ENCODE measurements at regions not wholly inside any gene's neighbourhood (a gene's known extent, or its start where the extent isn't known, plus 50 kb on each side); places are given as distances from the start of the nearest gene placed in this dataset.

DNA sequence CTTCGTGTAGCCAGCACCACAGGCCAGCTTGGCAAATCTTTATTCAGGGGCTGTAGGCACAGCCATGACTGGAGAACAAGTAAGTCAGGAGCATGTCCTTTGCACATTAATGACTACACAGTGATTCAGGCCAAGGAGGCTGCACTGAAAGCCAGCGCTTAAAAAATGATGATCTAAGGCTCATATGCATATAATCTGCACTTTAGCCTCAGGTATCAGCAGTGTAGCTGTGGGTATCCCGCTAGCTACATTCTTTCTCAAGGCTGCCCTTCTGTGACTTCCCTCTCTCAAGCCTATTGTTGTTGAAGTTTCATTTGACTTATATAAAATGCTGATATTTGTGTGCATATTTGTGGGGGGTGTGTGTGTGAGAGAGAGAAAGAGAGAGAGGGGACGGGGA, 62.6 kb upstream of the RGL1 start:
- no peak for TF ChIP-seq EZH2 (IDR thresholded peaks at IDR 0.05; ENCODE audit: low read length)
- TF ChIP-seq, protein P1, sequence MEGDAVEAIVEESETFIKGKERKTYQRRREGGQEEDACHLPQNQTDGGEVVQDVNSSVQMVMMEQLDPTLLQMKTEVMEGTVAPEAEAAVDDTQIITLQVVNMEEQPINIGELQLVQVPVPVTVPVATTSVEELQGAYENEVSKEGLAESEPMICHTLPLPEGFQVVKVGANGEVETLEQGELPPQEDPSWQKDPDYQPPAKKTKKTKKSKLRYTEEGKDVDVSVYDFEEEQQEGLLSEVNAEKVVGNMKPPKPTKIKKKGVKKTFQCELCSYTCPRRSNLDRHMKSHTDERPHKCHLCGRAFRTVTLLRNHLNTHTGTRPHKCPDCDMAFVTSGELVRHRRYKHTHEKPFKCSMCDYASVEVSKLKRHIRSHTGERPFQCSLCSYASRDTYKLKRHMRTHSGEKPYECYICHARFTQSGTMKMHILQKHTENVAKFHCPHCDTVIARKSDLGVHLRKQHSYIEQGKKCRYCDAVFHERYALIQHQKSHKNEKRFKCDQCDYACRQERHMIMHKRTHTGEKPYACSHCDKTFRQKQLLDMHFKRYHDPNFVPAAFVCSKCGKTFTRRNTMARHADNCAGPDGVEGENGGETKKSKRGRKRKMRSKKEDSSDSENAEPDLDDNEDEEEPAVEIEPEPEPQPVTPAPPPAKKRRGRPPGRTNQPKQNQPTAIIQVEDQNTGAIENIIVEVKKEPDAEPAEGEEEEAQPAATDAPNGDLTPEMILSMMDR (optimal IDR thresholded peaks at IDR 0.05 in 1 of 3, IDR thresholded peaks at IDR 0.05 in 1 of 3, conservative IDR thresholded peaks at IDR 0.05 in 1 of 3; ENCODE audit: extremely low read depth in 1 of 3, insufficient read depth in 2 of 3, low read length in 3 of 3) = no peak
- dilution Hi-C loops (cut with MboI; ENCODE audit: extremely low pct_ligation_motif_present, low sequenced_read_pairs) = no loop called here

DNA sequence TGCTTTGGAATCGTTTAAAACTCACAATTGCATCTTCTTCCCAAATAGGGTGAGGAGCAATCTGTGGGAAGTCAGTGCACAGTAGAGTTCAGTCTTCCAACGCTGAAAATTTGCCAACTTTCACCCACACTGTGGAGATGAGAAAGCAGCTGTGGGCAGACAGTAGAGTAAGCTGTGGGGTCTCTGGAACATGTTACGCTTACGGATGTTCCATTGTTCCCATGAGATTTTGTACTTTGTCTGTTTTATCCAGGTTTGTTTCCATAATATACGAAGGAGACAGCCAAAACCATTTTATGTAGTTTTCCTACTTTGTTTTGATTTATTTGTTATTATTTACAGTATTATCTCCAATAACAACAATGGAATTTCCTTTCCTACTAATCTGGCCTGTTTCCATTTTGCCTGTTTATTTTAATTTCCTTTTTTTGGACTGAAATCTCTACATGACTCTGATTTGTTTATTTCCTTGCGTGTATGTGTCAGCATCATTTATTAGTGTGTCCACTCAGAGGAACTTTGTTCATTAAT, 65.1 kb upstream of the RGL1 start:
- no peak overlapping the region for H2AFZ ChIP-seq (ENCODE audit: control insufficient read depth, low read length)

More for the DNA sequence above, 62.6 kb upstream of the RGL1 start:
- Histone ChIP-seq H3K4me3 (ENCODE audit: control insufficient read depth in 2 of 3, extremely low read depth in 1 of 3, insufficient read depth in 2 of 3, low read depth in 1 of 3, low read length in 3 of 3) (no peak overlapping the region), H4K20me1 (ENCODE audit: control insufficient read depth, extremely low read depth, insufficient read depth, low read length) (no peaks in the 10 kb centered on the region), H3K79me2 (ENCODE audit: control insufficient read depth, insufficient read depth, low read length) (no peaks in the 10 kb centered on the region), H3K9ac (ENCODE audit: control insufficient read depth, extremely low read depth, insufficient read depth, low read length) (no peak overlapping the region), H3K4me1 (ENCODE audit: control insufficient read depth, extremely low read depth, insufficient read depth, low read length) (no peaks in the 10 kb centered on the region), H3K9me3 (ENCODE audit: control insufficient read depth, low read depth, low read length) (no peaks in the 10 kb centered on the region), H3K27ac (ENCODE audit: control insufficient read depth, insufficient read depth, low read length) (no peak overlapping the region), H3K4me2 (ENCODE audit: control insufficient read depth, extremely low read depth, insufficient read depth, low read depth, low read length) (no peak overlapping the region), H3K27me3 (ENCODE audit: control insufficient read depth, extremely low read depth, insufficient read depth, low read length) (no peaks in the 10 kb centered on the region), H3K9me1 (ENCODE audit: control insufficient read depth, extremely low read depth, insufficient read depth, low read length) (no peaks in the 10 kb centered on the region), H3K36me3 (ENCODE audit: control insufficient read depth in 2 of 2, extremely low read depth in 1 of 2, insufficient read depth in 2 of 2, low read length in 2 of 2) (no peaks in the 10 kb centered on the region), H2AFZ (ENCODE audit: control insufficient read depth, low read length) (no peak overlapping the region)
- DNase-seq (ENCODE audit: low read depth, low spot score) (no peak), FAIRE-seq (no peak)

More for the DNA sequence above, 65.1 kb upstream of the RGL1 start:
- no peak for TF ChIP-seq EZH2 (IDR thresholded peaks at IDR 0.05; ENCODE audit: low read length)
- TF ChIP-seq, protein P1 (optimal IDR thresholded peaks at IDR 0.05 in 1 of 3, IDR thresholded peaks at IDR 0.05 in 1 of 3, conservative IDR thresholded peaks at IDR 0.05 in 1 of 3; ENCODE audit: extremely low read depth in 1 of 3, insufficient read depth in 2 of 3, low read length in 3 of 3) = no peak
- Histone ChIP-seq H3K4me3 (ENCODE audit: control insufficient read depth in 2 of 3, extremely low read depth in 1 of 3, insufficient read depth in 2 of 3, low read depth in 1 of 3, low read length in 3 of 3) (no peak overlapping the region), H3K27ac (ENCODE audit: control insufficient read depth, insufficient read depth, low read length) (no peak overlapping the region), H3K9me1 (ENCODE audit: control insufficient read depth, extremely low read depth, insufficient read depth, low read length) (no peaks in the 10 kb centered on the region), H3K27me3 (ENCODE audit: control insufficient read depth, extremely low read depth, insufficient read depth, low read length) (no peaks in the 10 kb centered on the region), H3K9ac (ENCODE audit: control insufficient read depth, extremely low read depth, insufficient read depth, low read length) (no peak overlapping the region), H3K36me3 (ENCODE audit: control insufficient read depth in 2 of 2, extremely low read depth in 1 of 2, insufficient read depth in 2 of 2, low read length in 2 of 2) (no peaks in the 10 kb centered on the region), H3K4me1 (ENCODE audit: control insufficient read depth, extremely low read depth, insufficient read depth, low read length) (no peaks in the 10 kb centered on the region), H3K4me2 (ENCODE audit: control insufficient read depth, extremely low read depth, insufficient read depth, low read depth, low read length) (no peak overlapping the region), H4K20me1 (ENCODE audit: control insufficient read depth, extremely low read depth, insufficient read depth, low read length) (no peaks in the 10 kb centered on the region), H3K79me2 (ENCODE audit: control insufficient read depth, insufficient read depth, low read length) (no peaks in the 10 kb centered on the region), H3K9me3 (ENCODE audit: control insufficient read depth, low read depth, low read length) (no peaks in the 10 kb centered on the region)
- DNase-seq (ENCODE audit: low read depth, low spot score) = no peak
- dilution Hi-C loops (cut with MboI; ENCODE audit: extremely low pct_ligation_motif_present, low sequenced_read_pairs) = no loop called here
- no peak for FAIRE-seq

Measured in keratinocyte (primary cell).